Stimulated activated CD4-positive, alpha-beta T cell treated with anti-CD3 and anti-CD28 coated beads, Interleukin-12 subunit alpha, Interleukin-12 subunit beta, amount 100 ng/mL, for 4 hours (primary cell): ENCODE measurements at regions not wholly inside any gene's neighbourhood (a gene's known extent, or its start where the extent isn't known, plus 50 kb on each side); places are given as distances from the start of the nearest gene placed in this dataset.
"Not testable (repeated sequence)": the region's sequence is repeated elsewhere in the genome, so short reads cannot be mapped to it uniquely, and the experiment has no call there.

Source experiments
- DNase-seq: peaks from one replicate; pipeline ENCODE4 v3.0.0-alpha.2; 2020

- no peak for DNase-seq
These were observed 210.5 kb upstream of the SHH start for GRCh38 chr7:156022483-156023459.

GRCh38 chr7:156021471-156021870, 209.2 kb upstream of the SHH start:
- no peak for DNase-seq

- DNase-seq, result no peak
These were observed 208.3 kb upstream of the SHH start for GRCh38 chr7:156020566-156020965.

- DNase-seq, result no peak
These were observed 207.7 kb upstream of the SHH start for GRCh38 chr7:156019776-156020565.

GRCh38 chr7:156019308-156019707, 207.0 kb upstream of the SHH start:
- no peak for DNase-seq

GRCh38 chr7:156017916-156018700, 205.8 kb upstream of the SHH start:
- no peak for DNase-seq

GRCh38 chr7:156017431-156017830, 205.2 kb upstream of the SHH start:
- no peak for DNase-seq

- no peak for DNase-seq
These were observed 203.2 kb upstream of the SHH start for GRCh38 chr7:156015237-156016020.

- DNase-seq, result no peak
These were observed 202.5 kb upstream of the SHH start for GRCh38 chr7:156014808-156015207.

GRCh38 chr7:156014201-156014600, 201.9 kb upstream of the SHH start:
- DNase-seq, result no peak

GRCh38 chr7:156012412-156012811, 200.1 kb upstream of the SHH start:
- DNase-seq, result no peak

GRCh38 chr7:156009569-156009968, 197.3 kb upstream of the SHH start:
- no peak for DNase-seq

GRCh38 chr7:156006876-156007275, 194.6 kb upstream of the SHH start:
- not testable (repeated sequence) for DNase-seq

GRCh38 chr7:156006024-156006423, 193.8 kb upstream of the SHH start:
- no peak for DNase-seq

GRCh38 chr7:156005202-156005691, 193.0 kb upstream of the SHH start:
- no peak for DNase-seq

- DNase-seq, result no peak
These were observed 192.3 kb upstream of the SHH start for GRCh38 chr7:156004265-156005201.

GRCh38 chr7:156003220-156004162, 191.2 kb upstream of the SHH start:
- no peak for DNase-seq

GRCh38 chr7:156002362-156003066, 190.3 kb upstream of the SHH start:
- DNase-seq, result no peak
